SK-N-SH treated with all-trans-retinoic acid at 6 μM for 48 hours (cell line): ENCODE measurements at regions not wholly inside any gene's neighbourhood (a gene's known extent, or its start where the extent isn't known, plus 50 kb on each side); places are given as distances from the start of the nearest gene placed in this dataset.

Source experiments
- CSRNP3 ChIP-seq: fragments of 250-450 bp; sonication (Bioruptor Pico); IDR thresholded peaks from 2 replicates; pipeline ENCODE4 v1.5.1; 2021; ENCODE audit warnings: mild to moderate bottlenecking, moderate library complexity
- GLIS3 ChIP-seq: fragments of 250-450 bp; sonication (Bioruptor Pico); IDR thresholded peaks from 2 replicates; pipeline ENCODE4 v1.5.0; 2020; ENCODE audit warnings: mild to moderate bottlenecking, moderate library complexity
- OSR1 ChIP-seq: fragments of 250-450 bp; sonication (Bioruptor Pico); IDR thresholded peaks from 2 replicates; pipeline ENCODE4 v1.8.0; 2022; ENCODE audit warnings: moderate library complexity, mild to moderate bottlenecking, inconsistent platforms
- ZFP30 ChIP-seq: fragments of 450-650 bp; formaldehyde crosslinking; IDR thresholded peaks from 2 replicates; pipeline ENCODE4 v1.5.0; 2022; ENCODE audit warnings: mild to moderate bottlenecking, moderate library complexity

DNA sequence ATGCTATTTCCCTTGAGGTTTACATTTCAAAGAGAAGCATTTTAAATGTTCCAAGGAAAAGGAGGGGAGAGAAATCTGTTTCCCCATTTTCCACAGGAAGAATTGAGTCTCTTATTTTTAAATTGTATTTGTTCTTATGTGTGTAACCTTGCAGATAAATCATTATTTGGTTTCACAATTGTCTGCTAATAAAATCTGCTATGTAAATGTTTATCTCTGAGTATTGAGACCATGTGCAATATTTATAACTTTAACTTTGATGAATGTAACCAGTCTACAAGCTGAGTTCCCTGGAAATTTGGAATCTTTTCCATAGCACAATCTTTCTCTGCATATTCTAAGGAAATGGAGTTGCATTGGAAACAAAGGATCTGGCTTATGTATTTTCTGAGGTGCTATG lies 209.6 kb downstream of the PTBP2 start:
- TF ChIP-seq OSR1 (CRISPR knock-in tag) (no peak), CSRNP3 (no peak), GLIS3 (no peak), ZFP30 (CRISPR knock-in tag) (no peak)
